ENCODE measurements at regions not wholly inside any gene's neighbourhood (a gene's known extent, or its start where the extent isn't known, plus 50 kb on each side); places are given as distances from the start of the nearest gene placed in this dataset.

DNA sequence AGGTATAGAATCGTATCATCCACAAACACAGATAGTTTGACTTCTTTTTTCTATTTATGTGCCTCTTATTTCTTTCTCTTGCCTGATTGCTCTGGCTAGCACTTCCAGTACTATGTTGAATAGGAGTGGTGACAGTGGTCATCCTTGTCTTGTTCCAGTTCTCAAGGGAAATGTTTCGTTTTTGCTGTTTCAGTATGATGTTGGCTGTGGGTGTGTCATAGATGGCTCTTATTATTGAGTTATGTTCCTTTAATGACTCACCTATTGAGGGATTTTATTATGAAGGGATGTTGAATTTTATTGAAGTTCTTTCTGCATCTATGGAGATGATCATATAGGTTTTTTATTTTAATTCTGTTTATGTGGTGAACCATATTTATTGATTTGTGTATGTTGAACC, 70.3 kb downstream of the ENC1 start:
- no TSS peak for BruUV-seq (replicated peaks)
- RAD21 ChIA-PET (ENCODE audit: low non-redundant PET in 1 of 2, low total read pairs in 2 of 2, uncharacterized antibody in 2 of 2, unreplicated experiment in 2 of 2) = no interaction called here

DNA sequence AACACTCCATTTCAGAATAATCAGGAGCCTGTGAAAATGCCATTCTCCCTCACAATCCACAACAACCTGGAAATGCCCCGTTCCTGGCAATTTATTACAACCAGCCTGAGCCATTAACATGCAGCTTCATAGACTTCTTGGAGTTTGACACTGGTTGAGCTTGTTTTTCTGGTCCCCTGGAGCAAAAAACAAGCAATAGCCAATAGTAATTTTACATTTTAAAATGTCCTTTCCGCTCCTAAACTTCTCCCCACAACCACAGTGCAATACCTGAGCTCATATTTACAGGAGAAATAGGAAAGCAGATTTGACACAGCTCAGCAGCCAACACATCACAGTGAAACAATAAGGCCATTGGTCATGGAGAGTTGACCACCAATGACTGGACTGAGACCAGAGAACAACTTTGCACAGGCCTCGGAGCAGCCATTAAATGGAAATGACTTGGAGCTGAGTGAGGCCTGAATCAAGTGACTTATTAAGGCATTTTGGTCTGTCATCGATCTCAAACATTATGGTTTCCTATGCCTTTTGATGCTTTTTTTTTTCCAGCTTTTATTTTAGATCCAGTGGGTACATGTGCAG, 73.0 kb downstream of the ENC1 start:
- BruUV-seq (replicated peaks) = no TSS peak
- DNase-seq (ENCODE audit: low read depth, low spot score) (no peak), ATAC-seq (no peak)
- ChIA-PET RAD21 (ENCODE audit: low non-redundant PET in 1 of 2, low total read pairs in 2 of 2, uncharacterized antibody in 2 of 2, unreplicated experiment in 2 of 2) (no interaction called here), CTCF (no interaction called here), POLR2A (interaction anchor here (0.9 kb wide), 1 partner anchor 24 kb away, joined by 3 read pairs; no protein-coding TSS in a partner anchor)
- Histone ChIP-seq H4K20me1 (ENCODE audit: insufficient read depth) (no peaks in the 10 kb centered on the region), H3K9me2 (ENCODE audit: insufficient read depth) (no peaks in the 10 kb centered on the region), H2AFZ (ENCODE audit: low read depth, low read length, poor library complexity, severe bottlenecking) (peak overlapping the region; percentile 49), H3K4me1 (ENCODE audit: control insufficient read depth in 1 of 2, insufficient read depth in 2 of 2, low read length in 2 of 2) (no peaks in the 10 kb centered on the region; a peak in 2 of 4 replicates), H3K36me3 (ENCODE audit: control insufficient read depth in 1 of 2, insufficient read depth in 2 of 2, low read length in 2 of 2) (no peaks in the 10 kb centered on the region), H3K79me2 (ENCODE audit: insufficient read depth, low read length) (no peaks in the 10 kb centered on the region), H3K27me3 (ENCODE audit: insufficient read depth, low read length) (no peaks in the 10 kb centered on the region), H3K4me3 (replicated peaks in 1 of 2; ENCODE audit: low read depth in 1 of 2, low read length in 2 of 2) (no peak overlapping the region), H3K9me3 (ENCODE audit: control insufficient read depth in 1 of 2, insufficient read depth in 1 of 2, low read depth in 1 of 2, low read length in 2 of 2) (no peaks in the 10 kb centered on the region), H3K9ac (ENCODE audit: low read length) (no peak overlapping the region), H3K4me2 (ENCODE audit: low read length) (no peak overlapping the region), H3K27ac (ENCODE audit: low read depth, low read length) (no peak overlapping the region)
- intact Hi-C loops (cut with micrococcal nuclease) = no loop called here
- TF ChIP-seq, protein P1, sequence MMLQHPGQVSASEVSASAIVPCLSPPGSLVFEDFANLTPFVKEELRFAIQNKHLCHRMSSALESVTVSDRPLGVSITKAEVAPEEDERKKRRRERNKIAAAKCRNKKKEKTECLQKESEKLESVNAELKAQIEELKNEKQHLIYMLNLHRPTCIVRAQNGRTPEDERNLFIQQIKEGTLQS (IDR thresholded peaks at IDR 0.05) = no peak
- TF ChIP-seq SRF (IDR thresholded peaks at IDR 0.05; ENCODE audit: low read depth) = no peak
- TF ChIP-seq EZH2 (IDR thresholded peaks at IDR 0.05) = no peak
- no peak for TF ChIP-seq SP1 (IDR thresholded peaks at IDR 0.05; ENCODE audit: low read depth)
- TF ChIP-seq, protein P2, sequence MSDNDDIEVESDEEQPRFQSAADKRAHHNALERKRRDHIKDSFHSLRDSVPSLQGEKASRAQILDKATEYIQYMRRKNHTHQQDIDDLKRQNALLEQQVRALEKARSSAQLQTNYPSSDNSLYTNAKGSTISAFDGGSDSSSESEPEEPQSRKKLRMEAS (IDR thresholded peaks at IDR 0.05) = no peak
- TF ChIP-seq FOSL1 (IDR thresholded peaks at IDR 0.05; ENCODE audit: low read depth) = no peak
- TF ChIP-seq TCF7L2 (IDR thresholded peaks at IDR 0.05; ENCODE audit: borderline replicate concordance, extremely low read depth, insufficient read depth, insufficient read length) = no peak
- no peak for TF ChIP-seq EGR1 (IDR thresholded peaks at IDR 0.05; ENCODE audit: low read depth)
- TF ChIP-seq SIN3A (IDR thresholded peaks at IDR 0.05; ENCODE audit: low read depth) = no peak
- no peak for TF ChIP-seq YY1 (IDR thresholded peaks at IDR 0.05; ENCODE audit: extremely low read depth, insufficient replicate concordance, low read depth, low read length)
- TF ChIP-seq POLR2AphosphoS5 (IDR thresholded peaks at IDR 0.05; ENCODE audit: low read depth, low read length) = no peak

More for the DNA sequence above, 70.3 kb downstream of the ENC1 start:
- Histone ChIP-seq H2AFZ (ENCODE audit: low read depth, low read length, poor library complexity, severe bottlenecking) (no peak overlapping the region), H3K27me3 (ENCODE audit: insufficient read depth, low read length) (no peaks in the 10 kb centered on the region), H3K4me3 (replicated peaks in 1 of 2; ENCODE audit: low read depth in 1 of 2, low read length in 2 of 2) (no peak overlapping the region), H3K9ac (ENCODE audit: low read length) (no peak overlapping the region), H3K9me2 (ENCODE audit: insufficient read depth) (no peaks in the 10 kb centered on the region), H4K20me1 (ENCODE audit: insufficient read depth) (no peaks in the 10 kb centered on the region), H3K4me2 (ENCODE audit: low read length) (no peak overlapping the region), H3K4me1 (ENCODE audit: control insufficient read depth in 1 of 2, insufficient read depth in 2 of 2, low read length in 2 of 2) (peaks cover 0 to 3% of the 10 kb centered on the region in 2 experiments), H3K9me3 (ENCODE audit: control insufficient read depth in 1 of 2, insufficient read depth in 1 of 2, low read depth in 1 of 2, low read length in 2 of 2) (no peaks in the 10 kb centered on the region), H3K36me3 (ENCODE audit: control insufficient read depth in 1 of 2, insufficient read depth in 2 of 2, low read length in 2 of 2) (no peaks in the 10 kb centered on the region), H3K79me2 (ENCODE audit: insufficient read depth, low read length) (no peaks in the 10 kb centered on the region), H3K27ac (ENCODE audit: low read depth, low read length) (no peak overlapping the region)
- POLR2A ChIA-PET = no interaction called here
- intact Hi-C loops (cut with micrococcal nuclease) = no loop called here
- TF ChIP-seq POLR2A (IDR thresholded peaks at IDR 0.05; ENCODE audit: borderline replicate concordance, extremely low read depth, insufficient read depth, insufficient read length) (no peak), SIN3A (IDR thresholded peaks at IDR 0.05; ENCODE audit: low read depth) (no peak)
- TF ChIP-seq, protein P3, sequence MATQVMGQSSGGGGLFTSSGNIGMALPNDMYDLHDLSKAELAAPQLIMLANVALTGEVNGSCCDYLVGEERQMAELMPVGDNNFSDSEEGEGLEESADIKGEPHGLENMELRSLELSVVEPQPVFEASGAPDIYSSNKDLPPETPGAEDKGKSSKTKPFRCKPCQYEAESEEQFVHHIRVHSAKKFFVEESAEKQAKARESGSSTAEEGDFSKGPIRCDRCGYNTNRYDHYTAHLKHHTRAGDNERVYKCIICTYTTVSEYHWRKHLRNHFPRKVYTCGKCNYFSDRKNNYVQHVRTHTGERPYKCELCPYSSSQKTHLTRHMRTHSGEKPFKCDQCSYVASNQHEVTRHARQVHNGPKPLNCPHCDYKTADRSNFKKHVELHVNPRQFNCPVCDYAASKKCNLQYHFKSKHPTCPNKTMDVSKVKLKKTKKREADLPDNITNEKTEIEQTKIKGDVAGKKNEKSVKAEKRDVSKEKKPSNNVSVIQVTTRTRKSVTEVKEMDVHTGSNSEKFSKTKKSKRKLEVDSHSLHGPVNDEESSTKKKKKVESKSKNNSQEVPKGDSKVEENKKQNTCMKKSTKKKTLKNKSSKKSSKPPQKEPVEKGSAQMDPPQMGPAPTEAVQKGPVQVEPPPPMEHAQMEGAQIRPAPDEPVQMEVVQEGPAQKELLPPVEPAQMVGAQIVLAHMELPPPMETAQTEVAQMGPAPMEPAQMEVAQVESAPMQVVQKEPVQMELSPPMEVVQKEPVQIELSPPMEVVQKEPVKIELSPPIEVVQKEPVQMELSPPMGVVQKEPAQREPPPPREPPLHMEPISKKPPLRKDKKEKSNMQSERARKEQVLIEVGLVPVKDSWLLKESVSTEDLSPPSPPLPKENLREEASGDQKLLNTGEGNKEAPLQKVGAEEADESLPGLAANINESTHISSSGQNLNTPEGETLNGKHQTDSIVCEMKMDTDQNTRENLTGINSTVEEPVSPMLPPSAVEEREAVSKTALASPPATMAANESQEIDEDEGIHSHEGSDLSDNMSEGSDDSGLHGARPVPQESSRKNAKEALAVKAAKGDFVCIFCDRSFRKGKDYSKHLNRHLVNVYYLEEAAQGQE (IDR thresholded peaks at IDR 0.05; ENCODE audit: low read depth) = no peak
- DNase-seq (ENCODE audit: low read depth, low spot score) = no peak
- no peak for ATAC-seq
- CTCF ChIA-PET = no interaction called here
